HCEC 1CT (cell line): ENCODE measurements at regions not wholly inside any gene's neighbourhood (a gene's known extent, or its start where the extent isn't known, plus 50 kb on each side); places are given as distances from the start of the nearest gene placed in this dataset.

Experiments used
- DNase-seq: peaks from one replicate; pipeline ENCODE4 v3.0.0-alpha.2; 2017

GRCh38 chr12:93106910-93107309, 177.8 kb upstream of the EEA1 start:
- no peak for DNase-seq

GRCh38 chr12:93107514-93108312, 178.6 kb upstream of the EEA1 start:
- DNase-seq = peak; percentile 48

- DNase-seq = peak; percentile 70
Observed at GRCh38 chr12:93108985-93109384, 179.9 kb upstream of the EEA1 start.

GRCh38 chr12:93109551-93110203, 180.6 kb upstream of the EEA1 start:
- no peak for DNase-seq

- no peak for DNase-seq
Observed at GRCh38 chr12:93111773-93112172, 182.7 kb upstream of the EEA1 start.

GRCh38 chr12:93113317-93114006, 184.4 kb upstream of the EEA1 start:
- DNase-seq = no peak

GRCh38 chr12:93115198-93115601, 186.1 kb upstream of the EEA1 start:
- no peak for DNase-seq

- no peak for DNase-seq
Observed at GRCh38 chr12:93115646-93116045, 186.6 kb upstream of the EEA1 start.

GRCh38 chr12:93116632-93117031, 187.5 kb upstream of the EEA1 start:
- no peak for DNase-seq

GRCh38 chr12:93121729-93122488, 192.8 kb upstream of the EEA1 start:
- peak; percentile 74 for DNase-seq

GRCh38 chr12:93122569-93123091, 193.5 kb upstream of the EEA1 start:
- no peak for DNase-seq

- DNase-seq = no peak
Observed at GRCh38 chr12:93125126-93125525, 196.0 kb upstream of the EEA1 start.

GRCh38 chr12:93126069-93126474, 197.0 kb upstream of the EEA1 start:
- DNase-seq = no peak

GRCh38 chr12:93127107-93127560, 198.0 kb upstream of the EEA1 start:
- DNase-seq = no peak

- DNase-seq = peak; percentile 90
Observed at GRCh38 chr12:93127582-93128331, 198.7 kb upstream of the EEA1 start.

GRCh38 chr12:93128332-93128707, 199.2 kb upstream of the EEA1 start:
- no peak for DNase-seq

GRCh38 chr12:93130366-93131054, 201.4 kb upstream of the EEA1 start:
- no peak for DNase-seq

- DNase-seq = no peak
Observed at GRCh38 chr12:93133361-93133760, 204.3 kb upstream of the EEA1 start.

- DNase-seq = no peak
Observed at GRCh38 chr12:93134175-93134890, 205.2 kb upstream of the EEA1 start.

- no peak for DNase-seq
Observed at GRCh38 chr12:93134893-93135285, 205.8 kb upstream of the EEA1 start.
